K562 (cell line): ENCODE measurements at regions not wholly inside any gene's neighbourhood (a gene's known extent, or its start where the extent isn't known, plus 50 kb on each side); places are given as distances from the start of the nearest gene placed in this dataset.

Experiments used
- CBX8 ChIP-seq: fragments of 200-600 bp; sonication (generic); IDR thresholded peaks from 2 replicates; pipeline ENCODE4 v1.6.1; 2012; ENCODE audit warnings: borderline replicate concordance, mixed run types, low read depth, mild to moderate bottlenecking, moderate library complexity, mixed read lengths, low read length, control low read depth, inconsistent platforms; ENCODE audit not compliant: poor library complexity, severe bottlenecking; ENCODE audit errors: extremely low read depth
- CCAR2 ChIP-seq: fragments of 200-400 bp; formaldehyde crosslinking; IDR thresholded peaks from 2 replicates; pipeline ENCODE4 v1.6.1; 2017; ENCODE audit warnings: mild to moderate bottlenecking, low read depth, low read length
- NR2C1 ChIP-seq, 2 experiments: fragments of 450-650 bp; IDR thresholded peaks; 2 replicates each; pipeline ENCODE4 v1.6.1; 2017; ENCODE audit warnings: mild to moderate bottlenecking in 2 of 2, antibody characterized with exemption in 1 of 2, inconsistent platforms in 1 of 2, missing compliant biosample characterization in 1 of 2, missing genetic modification characterization in 1 of 2
- PURB ChIP-seq: sonication (generic); formaldehyde crosslinking; IDR thresholded peaks from 2 replicates; pipeline ENCODE4 v1.9.0; 2021; ENCODE audit warnings: low read depth, mild to moderate bottlenecking, missing genetic modification reagents
- RBFOX2 ChIP-seq: fragments of 200-400 bp; formaldehyde crosslinking; IDR thresholded peaks from 2 replicates; pipeline ENCODE4 v1.6.1; 2017; ENCODE audit warnings: low read depth, mild to moderate bottlenecking, low read length, moderate library complexity
- TOE1 ChIP-seq, 2 experiments: fragments of 450-650 bp in 1 of 2; sonication (generic) in 1 of 2; formaldehyde crosslinking in 1 of 2; IDR thresholded peaks; 2 replicates each; pipeline versions ENCODE4 v1.7.1 to v1.8.0; 2016 to 2022; ENCODE audit warnings: borderline replicate concordance in 2 of 2, mild to moderate bottlenecking in 2 of 2, antibody characterized with exemption in 1 of 2, inconsistent platforms in 1 of 2, low read depth in 1 of 2, missing genetic modification reagents in 1 of 2, moderate library complexity in 1 of 2
- XRCC5 ChIP-seq: fragments of 200-400 bp; formaldehyde crosslinking; IDR thresholded peaks from 2 replicates; pipeline ENCODE4 v1.6.1; 2017; ENCODE audit warnings: low read depth, mild to moderate bottlenecking, low read length
- ZNF224 ChIP-seq: sonication (generic); formaldehyde crosslinking; IDR thresholded peaks from 2 replicates; pipeline ENCODE4 v1.8.0; 2022; ENCODE audit warnings: mild to moderate bottlenecking, missing genetic modification reagents
- ZNF253 ChIP-seq: fragments of 250-450 bp; sonication (Bioruptor Pico); conservative IDR thresholded peaks from 2 replicates; pipeline ENCODE4 v1.6.1; 2021; ENCODE audit warnings: mild to moderate bottlenecking
- ZNF589 ChIP-seq: fragments of 200-800 bp; sonication (Bioruptor generic); IDR thresholded peaks from 2 replicates; pipeline ENCODE4 v1.6.1; 2016; ENCODE audit warnings: low read depth, missing genetic modification characterization, missing compliant biosample characterization
- ZNF717 ChIP-seq: fragments of 250-450 bp; sonication (Bioruptor Pico); IDR thresholded peaks from 2 replicates; pipeline ENCODE4 v1.5.0; 2021
- TF ChIP-seq, protein P1 (sequence below), 2 experiments: fragments of 450-650 bp; IDR thresholded peaks; 2 replicates each; pipeline ENCODE4 v1.6.1; 2016; ENCODE audit warnings: mild to moderate bottlenecking in 2 of 2, borderline replicate concordance in 1 of 2, low read depth in 1 of 2, moderate library complexity in 1 of 2
- TF ChIP-seq, protein P2 (sequence below): fragments of 450-650 bp; formaldehyde crosslinking; IDR thresholded peaks from 2 replicates; pipeline ENCODE4 v1.4.0; 2022; ENCODE audit warnings: missing genetic modification characterization
- TF ChIP-seq, protein P3 (sequence below): fragments of 450-650 bp; IDR thresholded peaks from 2 replicates; pipeline ENCODE4 v1.6.1; 2017; ENCODE audit warnings: antibody characterized with exemption

DNA sequence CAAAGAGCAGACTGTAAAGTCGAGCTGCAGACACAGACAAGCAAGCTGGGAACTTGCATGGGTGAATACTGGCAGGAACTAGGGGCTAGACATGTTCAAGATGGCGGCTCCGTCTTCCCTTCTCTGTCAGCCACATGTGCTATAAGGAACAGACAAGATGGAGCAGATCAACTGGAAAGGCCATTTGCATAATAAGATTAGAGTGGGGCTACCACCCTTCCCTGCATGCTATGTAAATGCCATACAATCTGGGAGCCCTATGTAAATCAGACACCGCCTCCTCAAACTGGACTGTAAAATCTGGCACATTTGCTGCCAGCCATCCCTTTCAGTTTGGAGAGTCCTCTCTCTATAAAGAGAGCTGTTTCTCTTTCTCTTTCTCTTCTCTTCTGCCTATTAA is 640.1 kb upstream of the CDH8 start (continued):
- TF ChIP-seq, protein P1, sequence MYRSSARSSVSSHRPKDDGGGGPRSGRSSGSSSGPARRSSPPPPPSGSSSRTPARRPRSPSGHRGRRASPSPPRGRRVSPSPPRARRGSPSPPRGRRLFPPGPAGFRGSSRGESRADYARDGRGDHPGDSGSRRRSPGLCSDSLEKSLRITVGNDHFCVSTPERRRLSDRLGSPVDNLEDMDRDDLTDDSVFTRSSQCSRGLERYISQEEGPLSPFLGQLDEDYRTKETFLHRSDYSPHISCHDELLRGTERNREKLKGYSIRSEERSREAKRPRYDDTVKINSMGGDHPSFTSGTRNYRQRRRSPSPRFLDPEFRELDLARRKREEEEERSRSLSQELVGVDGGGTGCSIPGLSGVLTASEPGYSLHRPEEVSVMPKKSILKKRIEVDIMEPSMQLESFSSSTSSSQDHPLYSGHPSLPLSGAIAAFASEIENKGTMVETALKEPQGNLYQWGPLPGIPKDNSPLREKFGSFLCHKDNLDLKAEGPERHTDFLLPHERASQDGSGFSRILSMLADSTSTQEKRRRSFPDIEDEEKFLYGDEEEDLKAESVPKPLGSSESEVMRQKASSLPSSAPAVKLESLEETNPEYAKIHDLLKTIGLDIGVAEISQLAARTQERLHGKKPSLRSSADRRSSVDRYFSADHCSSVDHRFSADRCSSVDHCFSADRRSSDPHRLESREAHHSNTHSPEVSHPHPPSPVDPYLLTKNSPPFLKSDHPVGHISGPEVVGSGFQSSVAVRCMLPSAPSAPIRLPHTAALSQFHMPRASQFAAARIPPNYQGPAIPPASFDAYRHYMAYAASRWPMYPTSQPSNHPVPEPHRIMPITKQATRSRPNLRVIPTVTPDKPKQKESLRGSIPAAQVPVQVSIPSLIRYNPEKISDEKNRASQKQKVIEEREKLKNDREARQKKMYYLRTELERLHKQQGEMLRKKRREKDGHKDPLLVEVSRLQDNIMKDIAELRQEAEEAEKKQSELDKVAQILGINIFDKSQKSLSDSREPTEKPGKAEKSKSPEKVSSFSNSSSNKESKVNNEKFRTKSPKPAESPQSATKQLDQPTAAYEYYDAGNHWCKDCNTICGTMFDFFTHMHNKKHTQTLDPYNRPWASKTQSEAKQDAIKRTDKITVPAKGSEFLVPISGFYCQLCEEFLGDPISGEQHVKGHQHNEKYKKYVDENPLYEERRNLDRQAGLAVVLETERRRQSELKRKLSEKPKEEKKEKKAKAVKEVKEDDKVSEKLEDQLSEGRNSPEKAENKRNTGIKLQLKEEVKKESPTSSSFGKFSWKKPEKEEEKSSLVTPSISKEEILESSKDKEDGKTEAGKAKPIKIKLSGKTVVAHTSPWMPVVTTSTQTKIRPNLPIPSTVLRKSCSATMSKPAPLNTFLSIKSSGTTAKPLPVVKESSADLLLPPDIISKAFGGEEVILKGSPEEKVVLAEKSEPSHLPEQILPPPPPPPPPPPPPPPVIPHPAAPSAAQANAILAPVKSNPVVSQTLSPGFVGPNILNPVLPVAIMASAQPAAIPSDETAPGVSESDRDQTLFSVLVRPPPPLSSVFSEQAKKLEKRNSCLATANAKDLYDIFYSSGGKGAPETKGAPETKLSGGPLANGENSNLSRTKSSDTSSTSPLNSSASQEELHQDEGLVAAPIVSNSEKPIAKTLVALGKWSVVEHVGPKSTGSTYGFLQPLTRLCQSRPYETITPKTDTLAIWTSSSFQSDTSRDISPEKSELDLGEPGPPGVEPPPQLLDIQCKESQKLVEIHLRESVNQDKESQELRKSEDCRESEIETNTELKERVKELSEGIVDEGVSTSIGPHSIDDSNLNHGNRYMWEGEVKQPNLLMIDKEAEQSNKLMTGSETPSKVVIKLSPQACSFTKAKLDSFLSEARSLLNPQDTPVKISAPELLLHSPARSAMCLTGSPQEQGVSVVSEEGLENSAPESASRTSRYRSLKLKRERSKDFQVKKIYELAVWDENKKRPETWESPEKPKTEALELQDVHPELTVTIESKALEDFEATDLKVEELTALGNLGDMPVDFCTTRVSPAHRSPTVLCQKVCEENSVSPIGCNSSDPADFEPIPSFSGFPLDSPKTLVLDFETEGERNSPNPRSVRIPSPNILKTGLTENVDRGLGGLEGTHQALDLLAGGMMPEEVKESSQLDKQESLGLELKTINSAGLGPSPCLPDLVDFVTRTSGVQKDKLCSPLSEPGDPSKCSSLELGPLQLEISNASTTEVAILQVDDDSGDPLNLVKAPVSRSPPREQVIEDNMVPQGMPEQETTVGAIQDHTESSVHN (IDR thresholded peaks at IDR 0.05; ENCODE audit: borderline replicate concordance in 1 of 2, low read depth in 1 of 2), result no peak
- TF ChIP-seq RBFOX2, result no peak
- no peak for TF ChIP-seq ZNF224 (CRISPR knock-in tag)
- TF ChIP-seq PURB (CRISPR knock-in tag), result no peak
- no peak for TF ChIP-seq CCAR2
- TF ChIP-seq CBX8, result no peak
- TF ChIP-seq, protein P2, sequence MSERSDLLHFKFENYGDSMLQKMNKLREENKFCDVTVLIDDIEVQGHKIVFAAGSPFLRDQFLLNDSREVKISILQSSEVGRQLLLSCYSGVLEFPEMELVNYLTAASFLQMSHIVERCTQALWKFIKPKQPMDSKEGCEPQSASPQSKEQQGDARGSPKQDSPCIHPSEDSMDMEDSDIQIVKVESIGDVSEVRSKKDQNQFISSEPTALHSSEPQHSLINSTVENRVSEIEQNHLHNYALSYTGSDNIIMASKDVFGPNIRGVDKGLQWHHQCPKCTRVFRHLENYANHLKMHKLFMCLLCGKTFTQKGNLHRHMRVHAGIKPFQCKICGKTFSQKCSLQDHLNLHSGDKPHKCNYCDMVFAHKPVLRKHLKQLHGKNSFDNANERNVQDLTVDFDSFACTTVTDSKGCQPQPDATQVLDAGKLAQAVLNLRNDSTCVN (CRISPR knock-in tag), result no peak
- TF ChIP-seq ZNF253 (CRISPR knock-in tag), result no peak
- no peak for TF ChIP-seq XRCC5
- TF ChIP-seq ZNF717 (CRISPR knock-in tag), result no peak
- no peak for TF ChIP-seq NR2C1 (IDR thresholded peaks at IDR 0.05)
- TF ChIP-seq NR2C1 (tag; IDR thresholded peaks at IDR 0.05), result no peak
- TF ChIP-seq TOE1 (IDR thresholded peaks at IDR 0.05; ENCODE audit: borderline replicate concordance), result no peak
- TF ChIP-seq TOE1 (CRISPR knock-in tag; IDR thresholded peaks at IDR 0.05; ENCODE audit: borderline replicate concordance, low read depth), result no peak
- TF ChIP-seq ZNF589, result no peak
- TF ChIP-seq, protein P3, sequence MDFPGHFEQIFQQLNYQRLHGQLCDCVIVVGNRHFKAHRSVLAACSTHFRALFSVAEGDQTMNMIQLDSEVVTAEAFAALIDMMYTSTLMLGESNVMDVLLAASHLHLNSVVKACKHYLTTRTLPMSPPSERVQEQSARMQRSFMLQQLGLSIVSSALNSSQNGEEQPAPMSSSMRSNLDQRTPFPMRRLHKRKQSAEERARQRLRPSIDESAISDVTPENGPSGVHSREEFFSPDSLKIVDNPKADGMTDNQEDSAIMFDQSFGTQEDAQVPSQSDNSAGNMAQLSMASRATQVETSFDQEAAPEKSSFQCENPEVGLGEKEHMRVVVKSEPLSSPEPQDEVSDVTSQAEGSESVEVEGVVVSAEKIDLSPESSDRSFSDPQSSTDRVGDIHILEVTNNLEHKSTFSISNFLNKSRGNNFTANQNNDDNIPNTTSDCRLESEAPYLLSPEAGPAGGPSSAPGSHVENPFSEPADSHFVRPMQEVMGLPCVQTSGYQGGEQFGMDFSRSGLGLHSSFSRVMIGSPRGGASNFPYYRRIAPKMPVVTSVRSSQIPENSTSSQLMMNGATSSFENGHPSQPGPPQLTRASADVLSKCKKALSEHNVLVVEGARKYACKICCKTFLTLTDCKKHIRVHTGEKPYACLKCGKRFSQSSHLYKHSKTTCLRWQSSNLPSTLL, result no peak
